HepG2 (cell line): ENCODE measurements at regions not wholly inside any gene's neighbourhood (a gene's known extent, or its start where the extent isn't known, plus 50 kb on each side); places are given as distances from the start of the nearest gene placed in this dataset.

Experiments
- ATAC-seq: fragments of 200-7000 bp; cut with Tn5 transposase; 3 replicates; pipeline ENCODE4 v1.9.1; 2020; ENCODE audit warnings: mild to moderate bottlenecking, moderate library complexity
- BruUV-seq: library from RNA; stranded (reverse); fragments of 400-500 nt; replicated peaks from 2 replicates; lab custom pipeline; 2021; lab: Mats Ljungman, UMichigan
- CTCF ChIA-PET: fragments of 300-600 bp; formaldehyde crosslinking; extraction: SDS; loops from one replicate; lab custom pipeline; 2021; ENCODE audit warnings: low total read pairs, inconsistent platforms, low intra/inter-chr PET ratio; lab: Yijun Ruan, JAX
- POLR2A ChIA-PET: fragments of 350-600 bp; sonication (Branson Sonifier 250); formaldehyde crosslinking; loops from one replicate; lab custom pipeline; 2020; ENCODE audit warnings: antibody characterized with exemption, inconsistent platforms; lab: Yijun Ruan, JAX
- DNase-seq: peaks from one replicate; pipeline ENCODE4 v3.0.0-alpha.2; 2015; ENCODE audit warnings: low spot score
- FAIRE-seq: peaks from 3 replicates; lab custom pipeline; 2011; peaks lifted over from hg19 to GRCh38; lab: Jason Lieb, UNC
- H2AFZ ChIP-seq: one replicate; pipeline ENCODE4 v1.6.1; 2011; ENCODE audit warnings: low read length, inconsistent platforms
- H3K27ac ChIP-seq: fragments of 300-600 bp; 3 replicates; pipeline ENCODE4 v1.8.0; 2011; ENCODE audit warnings: mixed run types, mild to moderate bottlenecking, mixed read lengths, low read length, inconsistent platforms; ENCODE audit not compliant: insufficient read depth; ENCODE audit errors: extremely low read length
- H3K27me3 ChIP-seq, 2 experiments: fragments of 200-600 bp in 1 of 2; 2 replicates in 1 of 2; 3 replicates in 1 of 2; pipeline versions ENCODE4 v1.6.0 to v1.8.0; 2011; ENCODE audit warnings: low read length in 2 of 2, mild to moderate bottlenecking in 2 of 2, moderate library complexity in 2 of 2, inconsistent platforms in 1 of 2; ENCODE audit not compliant: insufficient read depth in 2 of 2, control insufficient read depth in 1 of 2
- H3K36me3 ChIP-seq, 2 experiments: fragments of 200-600 bp in 1 of 2; replicated peaks in 1 of 2; 2 replicates in 1 of 2; 3 replicates in 1 of 2; pipeline versions ENCODE4 v1.5.1 to v1.8.0; 2011; ENCODE audit warnings: low read length in 2 of 2, inconsistent platforms in 1 of 2; ENCODE audit not compliant: insufficient read depth in 2 of 2, control insufficient read depth in 1 of 2
- H3K4me1 ChIP-seq: 2 replicates; pipeline ENCODE4 v1.5.1; 2012; ENCODE audit warnings: low read length, inconsistent platforms; ENCODE audit not compliant: insufficient read depth
- H3K4me2 ChIP-seq: 2 replicates; pipeline ENCODE4 v1.6.0; 2011; ENCODE audit warnings: low read depth, low read length, inconsistent platforms
- H3K4me3 ChIP-seq, 3 experiments: fragments of 200-600 bp in 1 of 3; sonication (generic), shearing (Covaris generic) in 1 of 3; replicated peaks in 1 of 3; 2 replicates each; pipeline ENCODE4 v1.5.1; 2011 to 2016; ENCODE audit warnings: low read length in 3 of 3, inconsistent platforms in 2 of 3, low read depth in 2 of 3, mild to moderate bottlenecking in 2 of 3, control low read depth in 1 of 3, mixed read lengths in 1 of 3; ENCODE audit not compliant: insufficient read depth in 1 of 3
- H3K79me2 ChIP-seq: one replicate; pipeline ENCODE4 v1.6.1; 2011; ENCODE audit warnings: low read length, inconsistent platforms; ENCODE audit not compliant: insufficient read depth
- H3K9ac ChIP-seq: 2 replicates; pipeline ENCODE4 v1.6.0; 2011; ENCODE audit warnings: mild to moderate bottlenecking, low read depth, low read length, inconsistent platforms; ENCODE audit not compliant: insufficient read depth
- H3K9me3 ChIP-seq: 2 replicates; pipeline ENCODE4 v1.5.1; 2012; ENCODE audit warnings: mild to moderate bottlenecking, low read length
- H4K20me1 ChIP-seq: 2 replicates; pipeline ENCODE4 v1.6.0; 2011; ENCODE audit warnings: inconsistent platforms, mild to moderate bottlenecking, low read length, moderate library complexity; ENCODE audit not compliant: insufficient read depth
- AKNA ChIP-seq: sonication (generic); formaldehyde crosslinking; IDR thresholded peaks from 2 replicates; pipeline ENCODE4 v1.4.0; 2020; ENCODE audit warnings: missing genetic modification reagents, borderline replicate concordance
- MBNL3 ChIP-seq: fragments of 250-450 bp; sonication (Bioruptor Pico); conservative IDR thresholded peaks from 2 replicates; pipeline ENCODE4 v1.8.0; 2022; ENCODE audit warnings: mild to moderate bottlenecking, inconsistent platforms
- MYNN ChIP-seq: sonication (generic); formaldehyde crosslinking; IDR thresholded peaks from 2 replicates; pipeline ENCODE4 v1.4.0; 2020; ENCODE audit warnings: mild to moderate bottlenecking, low read depth, missing genetic modification reagents
- RORA ChIP-seq: sonication (generic); formaldehyde crosslinking; IDR thresholded peaks from 2 replicates; pipeline ENCODE4 v1.5.0; 2020; ENCODE audit warnings: mild to moderate bottlenecking, missing genetic modification reagents, moderate library complexity
- ZBTB7A ChIP-seq: sonication (generic); formaldehyde crosslinking; IDR thresholded peaks from 2 replicates; pipeline ENCODE4 v1.8.0; 2022; ENCODE audit warnings: mild to moderate bottlenecking, missing genetic modification reagents
- ZNF329 ChIP-seq: sonication (generic); formaldehyde crosslinking; IDR thresholded peaks from 2 replicates; pipeline ENCODE4 v1.9.0; 2021; ENCODE audit warnings: low read depth, mild to moderate bottlenecking, missing genetic modification reagents
- ZNF724P ChIP-seq: sonication (generic); formaldehyde crosslinking; IDR thresholded peaks from 2 replicates; pipeline ENCODE4 v1.8.0; 2022; ENCODE audit warnings: missing genetic modification reagents, borderline replicate concordance
- ZSCAN20 ChIP-seq: sonication (generic); formaldehyde crosslinking; IDR thresholded peaks from 2 replicates; pipeline ENCODE4 v1.4.0; 2020; ENCODE audit warnings: missing genetic modification reagents, mild to moderate bottlenecking, borderline replicate concordance
- ZSCAN9 ChIP-seq: IDR thresholded peaks from 2 replicates; pipeline ENCODE4 v1.6.1; 2016; ENCODE audit warnings: borderline replicate concordance
- WGBS: methylation state at CpG from one replicate; pipeline ENCODE4 v1.1.6; 2017; ENCODE audit warnings: low lambda C conversion rate; 5-methylcytosine and 5-hydroxymethylcytosine counted together
- in situ Hi-C: cut with HindIII; loops from 2 replicates; pipeline ENCODE4 v1.10.0; 2017; ENCODE audit warnings: low pct_unique_long_range_greater_than_20kb; ENCODE audit not compliant: extremely low pct_ligation_motif_present
- intact Hi-C: fragments of 100-400 bp; cut with micrococcal nuclease; formaldehyde crosslinking; loops from one replicate; pipeline ENCODE4 v1.10.0; 2022; ENCODE audit not compliant: unreplicated experiment
- TF ChIP-seq, protein P1 (sequence below): sonication (generic); formaldehyde crosslinking; IDR thresholded peaks from 2 replicates; pipeline ENCODE4 v1.8.0; 2022; ENCODE audit warnings: missing genetic modification reagents, mild to moderate bottlenecking, borderline replicate concordance
- TF ChIP-seq, protein P2 (sequence below): sonication (generic); formaldehyde crosslinking; IDR thresholded peaks from 2 replicates; pipeline ENCODE4 v1.9.0; 2022; ENCODE audit warnings: missing genetic modification reagents, mild to moderate bottlenecking, borderline replicate concordance
- TF ChIP-seq, protein P3 (sequence below): sonication (generic); formaldehyde crosslinking; IDR thresholded peaks from 2 replicates; pipeline ENCODE4 v1.4.0; 2020; ENCODE audit warnings: low read depth, mild to moderate bottlenecking, missing genetic modification reagents

DNA sequence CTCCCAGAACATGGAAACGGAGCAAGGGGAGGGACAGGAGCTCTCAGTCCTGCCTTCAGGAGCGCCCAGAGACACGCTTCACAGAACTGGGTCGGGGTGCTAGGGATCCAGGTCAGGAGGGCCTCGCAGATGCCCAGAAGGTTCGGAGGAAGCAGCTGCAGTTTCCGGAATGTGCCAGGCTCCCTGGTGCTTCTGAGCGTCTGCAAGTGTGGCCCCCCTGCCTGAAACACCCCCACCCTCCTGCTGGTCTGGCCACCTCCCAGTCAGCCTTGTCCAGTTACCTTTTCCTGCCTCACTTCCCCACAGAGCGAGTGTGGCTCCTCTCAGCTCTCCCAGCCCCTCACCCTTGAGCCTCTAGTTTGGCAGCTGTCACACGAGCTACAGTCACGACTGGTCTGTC lies 88.3 kb upstream of the TAF1B start:
- TF ChIP-seq, protein P1, sequence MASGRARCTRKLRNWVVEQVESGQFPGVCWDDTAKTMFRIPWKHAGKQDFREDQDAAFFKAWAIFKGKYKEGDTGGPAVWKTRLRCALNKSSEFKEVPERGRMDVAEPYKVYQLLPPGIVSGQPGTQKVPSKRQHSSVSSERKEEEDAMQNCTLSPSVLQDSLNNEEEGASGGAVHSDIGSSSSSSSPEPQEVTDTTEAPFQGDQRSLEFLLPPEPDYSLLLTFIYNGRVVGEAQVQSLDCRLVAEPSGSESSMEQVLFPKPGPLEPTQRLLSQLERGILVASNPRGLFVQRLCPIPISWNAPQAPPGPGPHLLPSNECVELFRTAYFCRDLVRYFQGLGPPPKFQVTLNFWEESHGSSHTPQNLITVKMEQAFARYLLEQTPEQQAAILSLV: no peak
- TF ChIP-seq ZNF329 (CRISPR knock-in tag) (no peak), MBNL3 (no peak), MYNN (CRISPR knock-in tag) (no peak), AKNA (CRISPR knock-in tag) (no peak), ZBTB7A (CRISPR knock-in tag) (no peak), RORA (no peak), ZNF724P (CRISPR knock-in tag) (no peak), ZSCAN9 (CRISPR knock-in tag) (no peak), ZSCAN20 (CRISPR knock-in tag) (no peak)
- TF ChIP-seq, protein P2, sequence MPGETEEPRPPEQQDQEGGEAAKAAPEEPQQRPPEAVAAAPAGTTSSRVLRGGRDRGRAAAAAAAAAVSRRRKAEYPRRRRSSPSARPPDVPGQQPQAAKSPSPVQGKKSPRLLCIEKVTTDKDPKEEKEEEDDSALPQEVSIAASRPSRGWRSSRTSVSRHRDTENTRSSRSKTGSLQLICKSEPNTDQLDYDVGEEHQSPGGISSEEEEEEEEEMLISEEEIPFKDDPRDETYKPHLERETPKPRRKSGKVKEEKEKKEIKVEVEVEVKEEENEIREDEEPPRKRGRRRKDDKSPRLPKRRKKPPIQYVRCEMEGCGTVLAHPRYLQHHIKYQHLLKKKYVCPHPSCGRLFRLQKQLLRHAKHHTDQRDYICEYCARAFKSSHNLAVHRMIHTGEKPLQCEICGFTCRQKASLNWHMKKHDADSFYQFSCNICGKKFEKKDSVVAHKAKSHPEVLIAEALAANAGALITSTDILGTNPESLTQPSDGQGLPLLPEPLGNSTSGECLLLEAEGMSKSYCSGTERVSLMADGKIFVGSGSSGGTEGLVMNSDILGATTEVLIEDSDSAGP: no peak
- TF ChIP-seq, protein P3, sequence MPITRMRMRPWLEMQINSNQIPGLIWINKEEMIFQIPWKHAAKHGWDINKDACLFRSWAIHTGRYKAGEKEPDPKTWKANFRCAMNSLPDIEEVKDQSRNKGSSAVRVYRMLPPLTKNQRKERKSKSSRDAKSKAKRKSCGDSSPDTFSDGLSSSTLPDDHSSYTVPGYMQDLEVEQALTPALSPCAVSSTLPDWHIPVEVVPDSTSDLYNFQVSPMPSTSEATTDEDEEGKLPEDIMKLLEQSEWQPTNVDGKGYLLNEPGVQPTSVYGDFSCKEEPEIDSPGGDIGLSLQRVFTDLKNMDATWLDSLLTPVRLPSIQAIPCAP (CRISPR knock-in tag): no peak
- H3K27ac ChIP-seq: no peak overlapping the region
- ATAC-seq (no peak), DNase-seq (no peak), FAIRE-seq (no peak)
- H3K27me3 ChIP-seq: peaks cover 18 to 90% of the 10 kb centered on the region in 2 experiments
- POLR2A ChIA-PET: no interaction called here
- no peaks in the 10 kb centered on the region for H3K79me2 ChIP-seq
- H3K36me3 ChIP-seq: no peaks in the 10 kb centered on the region
- intact Hi-C loops: no loop called here
- no peak overlapping the region for H2AFZ ChIP-seq
- H3K9ac ChIP-seq: no peak overlapping the region
- no peaks in the 10 kb centered on the region for H3K9me3 ChIP-seq
- WGBS: 28% methylated on average over 9 of the region's 11 CpGs
- CTCF ChIA-PET: no interaction called here
- in situ Hi-C loops: no loop called here
- BruUV-seq: no TSS peak
- H3K4me3 ChIP-seq: no peak overlapping the region
- no peak overlapping the region for H3K4me2 ChIP-seq
- peaks cover 17% of the 10 kb centered on the region for H3K4me1 ChIP-seq
- H4K20me1 ChIP-seq: no peaks in the 10 kb centered on the region
